ENCODE measurements at regions not wholly inside any gene's neighbourhood (a gene's known extent, or its start where the extent isn't known, plus 50 kb on each side); places are given as distances from the start of the nearest gene placed in this dataset.

GRCh38 chr3:1843111-1843510 is 255.6 kb upstream of the CNTN4 start:
- TF ChIP-seq ZNF212 (CRISPR knock-in tag; IDR thresholded peaks at IDR 0.05): no peak
- no peak for TF ChIP-seq EZH2 (IDR thresholded peaks at IDR 0.05; ENCODE audit: borderline replicate concordance, low read depth, low read length)
- TF ChIP-seq RBM15 (IDR thresholded peaks at IDR 0.05; ENCODE audit: insufficient read depth, low read length): no peak
- TF ChIP-seq ZNF655 (CRISPR knock-in tag; IDR thresholded peaks at IDR 0.05): no peak
- TF ChIP-seq CTCF (IDR thresholded peaks at IDR 0.05 in 2 of 3, conservative IDR thresholded peaks at IDR 0.05 in 1 of 3; ENCODE audit: insufficient read depth in 2 of 3, low read depth in 1 of 3, low read length in 3 of 3): no peak
- TF ChIP-seq POLR2A (conservative IDR thresholded peaks at IDR 0.05): no peak
- TF ChIP-seq REST (IDR thresholded peaks at IDR 0.05; ENCODE audit: borderline replicate concordance): no peak
- TF ChIP-seq REST (CRISPR knock-in tag; IDR thresholded peaks at IDR 0.05; ENCODE audit: low read depth): no peak
- TF ChIP-seq ZNF780A (CRISPR knock-in tag; IDR thresholded peaks at IDR 0.05): no peak
- TF ChIP-seq ZNF134 (CRISPR knock-in tag; conservative IDR thresholded peaks at IDR 0.05): no peak
- no peak for TF ChIP-seq ZNF431 (CRISPR knock-in tag; IDR thresholded peaks at IDR 0.05)
